OCI-LY1 (cell line): ENCODE measurements at regions not wholly inside any gene's neighbourhood (a gene's known extent, or its start where the extent isn't known, plus 50 kb on each side); places are given as distances from the start of the nearest gene placed in this dataset.

Experiments used
- H2AFZ ChIP-seq: fragments of 200-600 bp; sonication (generic), shearing (Covaris generic); 2 replicates; pipeline ENCODE4 v1.6.0; 2014; ENCODE audit warnings: antibody characterized with exemption, mild to moderate bottlenecking, low read length
- H3F3A ChIP-seq: fragments of 200-600 bp; sonication (generic), shearing (Covaris generic); 2 replicates; pipeline ENCODE4 v1.6.0; 2014; ENCODE audit warnings: mild to moderate bottlenecking, antibody characterized with exemption, low read length, moderate library complexity; ENCODE audit not compliant: insufficient read depth
- H3K27ac ChIP-seq: fragments of 200-600 bp; sonication (generic); 2 replicates; pipeline ENCODE4 v1.5.1; 2014; ENCODE audit warnings: low read length, mixed run types, mild to moderate bottlenecking, low read depth; ENCODE audit not compliant: poor library complexity, severe bottlenecking
- H3K27me3 ChIP-seq: fragments of 200-600 bp; sonication (generic); 2 replicates; pipeline ENCODE4 v1.6.0; 2014; ENCODE audit warnings: antibody characterized with exemption, mild to moderate bottlenecking, low read length, moderate library complexity; ENCODE audit not compliant: insufficient read depth
- H3K36me3 ChIP-seq: fragments of 200-600 bp; sonication (generic); 2 replicates; pipeline ENCODE4 v1.6.1; 2014; ENCODE audit warnings: mild to moderate bottlenecking, antibody characterized with exemption, low read length, moderate library complexity, mixed read lengths; ENCODE audit not compliant: insufficient read depth
- H3K4me1 ChIP-seq: fragments of 200-600 bp; sonication (generic); 2 replicates; pipeline ENCODE4 v1.5.1; 2014; ENCODE audit warnings: mild to moderate bottlenecking, low read length, moderate library complexity; ENCODE audit not compliant: insufficient read depth, severe bottlenecking
- H3K4me2 ChIP-seq: fragments of 200-600 bp; sonication (generic), shearing (Covaris generic); 2 replicates; pipeline ENCODE4 v1.6.1; 2014; ENCODE audit warnings: low read length
- H3K4me3 ChIP-seq: fragments of 200-600 bp; sonication (generic); 2 replicates; pipeline ENCODE4 v1.5.1; 2014; ENCODE audit warnings: low read length, low read depth, mild to moderate bottlenecking, mixed read lengths; ENCODE audit not compliant: poor library complexity, severe bottlenecking
- H3K79me2 ChIP-seq: fragments of 200-600 bp; shearing (Covaris generic); 2 replicates; pipeline ENCODE4 v1.6.1; 2016; ENCODE audit warnings: mixed run types, low read length, mixed read lengths; ENCODE audit not compliant: insufficient read depth
- H3K9ac ChIP-seq: fragments of 200-600 bp; sonication (generic), shearing (Covaris generic); 2 replicates; pipeline ENCODE4 v1.6.1; 2014; ENCODE audit warnings: mild to moderate bottlenecking, low read length, mixed read lengths
- H3K9me2 ChIP-seq: fragments of 200-600 bp; sonication (generic), shearing (Covaris generic); 2 replicates; pipeline ENCODE4 v1.6.1; 2014; ENCODE audit warnings: low read depth, mild to moderate bottlenecking, low read length, mixed read lengths
- H3K9me3 ChIP-seq: fragments of 200-600 bp; shearing (Covaris generic); 2 replicates; pipeline ENCODE4 v1.6.1; 2014; ENCODE audit warnings: low read length, mixed read lengths
- H4K20me1 ChIP-seq: fragments of 200-600 bp; sonication (generic), shearing (Covaris generic); 2 replicates; pipeline ENCODE4 v1.6.0; 2016; ENCODE audit warnings: mild to moderate bottlenecking, low read length; ENCODE audit not compliant: insufficient read depth
- CTCF ChIP-seq: fragments of 200-600 bp; sonication (generic), shearing (Covaris generic); IDR thresholded peaks from 2 replicates; pipeline ENCODE4 v1.5.1; 2017; ENCODE audit warnings: mild to moderate bottlenecking, antibody characterized with exemption, low read length, moderate library complexity, mixed read lengths
- EZH2 ChIP-seq: fragments of 200-600 bp; sonication (generic), shearing (Covaris generic); IDR thresholded peaks from 2 replicates; pipeline ENCODE4 v1.8.0; 2017; ENCODE audit warnings: borderline replicate concordance, mixed run types, mild to moderate bottlenecking, antibody characterized with exemption, low read length, moderate library complexity, mixed read lengths

GRCh38 chr5:3265131-3265885, 330.3 kb upstream of the IRX1 start:
- no peak overlapping the region for H3K4me3 ChIP-seq
- H3F3A ChIP-seq = no peaks in the 10 kb centered on the region
- H3K9ac ChIP-seq = no peak overlapping the region
- H2AFZ ChIP-seq = no peak overlapping the region
- H3K4me2 ChIP-seq = no peak overlapping the region
- H4K20me1 ChIP-seq = no peaks in the 10 kb centered on the region
- H3K9me2 ChIP-seq = no peaks in the 10 kb centered on the region
- H3K9me3 ChIP-seq = no peaks in the 10 kb centered on the region
- no peaks in the 10 kb centered on the region for H3K27me3 ChIP-seq
- no peak for TF ChIP-seq CTCF
- TF ChIP-seq EZH2 = no peak
- H3K4me1 ChIP-seq = no peaks in the 10 kb centered on the region
- H3K79me2 ChIP-seq = no peaks in the 10 kb centered on the region
- no peak overlapping the region for H3K27ac ChIP-seq
- H3K36me3 ChIP-seq = no peaks in the 10 kb centered on the region

- no peaks in the 10 kb centered on the region for H3K27me3 ChIP-seq
- TF ChIP-seq EZH2 = no peak
- no peak for TF ChIP-seq CTCF
Measured at GRCh38 chr5:3262451-3262850, 333.2 kb upstream of the IRX1 start.

GRCh38 chr5:3261081-3261480, 334.6 kb upstream of the IRX1 start:
- H2AFZ ChIP-seq = no peak overlapping the region
- no peaks in the 10 kb centered on the region for H3K79me2 ChIP-seq
- H4K20me1 ChIP-seq = no peaks in the 10 kb centered on the region
- H3K9ac ChIP-seq = no peak overlapping the region
- no peaks in the 10 kb centered on the region for H3K9me3 ChIP-seq
- TF ChIP-seq EZH2 (no peak), CTCF (no peak)
- H3K27me3 ChIP-seq = no peaks in the 10 kb centered on the region
- H3K4me2 ChIP-seq = no peak overlapping the region
- H3K9me2 ChIP-seq = no peaks in the 10 kb centered on the region
- H3F3A ChIP-seq = no peaks in the 10 kb centered on the region
- H3K27ac ChIP-seq = no peak overlapping the region
- no peaks in the 10 kb centered on the region for H3K36me3 ChIP-seq
- H3K4me1 ChIP-seq = no peaks in the 10 kb centered on the region
- no peak overlapping the region for H3K4me3 ChIP-seq

More at GRCh38 chr5:3262451-3262850, 333.2 kb upstream of the IRX1 start:
- Histone ChIP-seq H3K9me3 (no peaks in the 10 kb centered on the region), H3K36me3 (no peaks in the 10 kb centered on the region), H3F3A (no peaks in the 10 kb centered on the region), H3K4me2 (no peak overlapping the region), H4K20me1 (no peaks in the 10 kb centered on the region), H3K4me1 (no peaks in the 10 kb centered on the region), H3K79me2 (no peaks in the 10 kb centered on the region), H3K9ac (no peak overlapping the region), H3K27ac (no peak overlapping the region), H3K9me2 (no peaks in the 10 kb centered on the region), H3K4me3 (no peak overlapping the region), H2AFZ (no peak overlapping the region)
